NCI-H748 (cell line): ENCODE measurements at regions not wholly inside any gene's neighbourhood (a gene's known extent, or its start where the extent isn't known, plus 50 kb on each side); places are given as distances from the start of the nearest gene placed in this dataset.

Source experiments
- DNase-seq: peaks from one replicate; lab custom pipeline; 2025; ENCODE audit not compliant: unreplicated experiment; lab: John Stamatoyannopoulos, UW

GRCh38 chrX:40197071-40197470 is 99.3 kb upstream of the BCOR start:
- no peak for DNase-seq

DNA sequence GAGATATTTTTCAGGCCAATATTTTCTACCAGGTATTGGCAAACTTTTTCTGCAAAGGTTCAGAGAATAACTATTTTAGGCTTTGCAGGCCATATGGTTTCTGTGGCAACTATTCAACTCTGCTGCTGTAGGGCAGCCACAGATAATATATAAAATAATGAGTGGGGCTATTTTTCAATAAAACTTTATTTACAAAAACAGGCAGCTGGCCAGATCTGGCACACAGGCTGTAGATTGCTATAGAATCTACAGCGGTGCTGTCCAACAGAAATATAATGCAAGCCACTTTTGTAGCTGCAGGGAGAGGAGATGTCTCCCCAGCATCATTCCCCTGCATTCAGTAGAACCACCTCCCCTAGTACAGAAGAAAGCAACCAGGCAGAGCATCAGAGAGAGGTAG is 97.6 kb upstream of the BCOR start:
- DNase-seq = no peak

GRCh38 chrX:40192196-40192595 is 94.4 kb upstream of the BCOR start:
- no peak for DNase-seq

- DNase-seq = no peak
These were observed 91.9 kb upstream of the BCOR start for GRCh38 chrX:40189637-40190036.

GRCh38 chrX:40188573-40189417 is 91.0 kb upstream of the BCOR start:
- no peak for DNase-seq

DNA sequence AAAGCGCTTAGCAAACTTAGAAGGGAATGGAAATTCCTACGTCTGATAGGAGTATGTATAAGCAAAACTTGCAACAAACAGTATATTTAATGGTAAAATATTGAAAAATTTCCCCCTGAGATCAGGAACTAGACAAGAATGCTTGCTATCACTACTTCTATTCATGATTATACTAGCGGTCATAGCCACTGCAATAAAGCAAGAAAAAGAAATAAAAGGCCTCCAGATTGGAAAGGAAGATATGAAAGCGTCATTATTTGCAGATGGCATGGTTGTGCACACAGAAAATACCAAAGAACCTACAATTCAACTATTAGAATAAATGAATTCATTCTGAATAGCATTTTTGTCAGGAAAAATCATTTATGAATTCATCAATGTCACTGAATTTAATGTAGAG is 87.2 kb upstream of the BCOR start:
- no peak for DNase-seq

DNA sequence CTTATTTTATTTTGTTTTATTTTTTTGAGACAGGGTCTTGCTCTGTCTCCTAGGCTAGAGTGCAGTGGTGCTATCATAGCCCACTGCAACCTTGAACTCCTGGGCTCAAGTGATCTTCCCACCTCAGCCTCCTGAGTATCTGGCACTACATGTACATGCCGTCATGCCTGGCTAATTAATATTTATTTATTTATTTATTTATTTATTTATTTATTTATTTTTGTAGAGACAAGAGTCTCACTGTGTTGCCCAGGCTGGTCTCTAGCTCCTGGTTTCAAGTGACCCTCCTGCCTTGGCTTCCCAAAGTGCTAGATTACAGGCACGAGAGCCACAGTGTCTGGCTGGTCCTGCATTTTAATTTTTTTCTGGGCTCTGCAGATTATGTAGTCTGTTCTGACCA is 84.9 kb upstream of the BCOR start:
- DNase-seq = no peak

- DNase-seq = no peak
These were observed 84.3 kb upstream of the BCOR start for GRCh38 chrX:40182095-40182494.

DNA sequence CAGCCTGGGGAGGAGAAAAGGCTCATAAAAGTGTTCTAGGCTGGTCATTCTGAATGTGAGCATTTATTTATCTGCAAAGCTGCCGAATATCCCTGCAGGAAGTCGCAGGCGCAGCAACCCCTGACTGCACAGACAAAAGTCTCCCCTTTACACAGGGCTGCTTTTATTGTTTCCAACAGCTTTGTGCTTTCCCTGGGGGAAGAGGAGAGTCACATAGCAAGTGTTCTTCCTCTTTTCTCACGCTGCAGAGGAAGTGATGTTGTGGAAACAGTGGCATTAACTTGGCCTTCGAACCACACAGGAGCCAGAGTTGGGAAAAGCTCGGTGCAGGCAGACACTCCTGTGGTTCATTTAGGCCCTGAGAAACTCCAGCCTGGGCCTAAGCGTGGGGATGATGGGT is 81.5 kb upstream of the BCOR start:
- no peak for DNase-seq

DNA sequence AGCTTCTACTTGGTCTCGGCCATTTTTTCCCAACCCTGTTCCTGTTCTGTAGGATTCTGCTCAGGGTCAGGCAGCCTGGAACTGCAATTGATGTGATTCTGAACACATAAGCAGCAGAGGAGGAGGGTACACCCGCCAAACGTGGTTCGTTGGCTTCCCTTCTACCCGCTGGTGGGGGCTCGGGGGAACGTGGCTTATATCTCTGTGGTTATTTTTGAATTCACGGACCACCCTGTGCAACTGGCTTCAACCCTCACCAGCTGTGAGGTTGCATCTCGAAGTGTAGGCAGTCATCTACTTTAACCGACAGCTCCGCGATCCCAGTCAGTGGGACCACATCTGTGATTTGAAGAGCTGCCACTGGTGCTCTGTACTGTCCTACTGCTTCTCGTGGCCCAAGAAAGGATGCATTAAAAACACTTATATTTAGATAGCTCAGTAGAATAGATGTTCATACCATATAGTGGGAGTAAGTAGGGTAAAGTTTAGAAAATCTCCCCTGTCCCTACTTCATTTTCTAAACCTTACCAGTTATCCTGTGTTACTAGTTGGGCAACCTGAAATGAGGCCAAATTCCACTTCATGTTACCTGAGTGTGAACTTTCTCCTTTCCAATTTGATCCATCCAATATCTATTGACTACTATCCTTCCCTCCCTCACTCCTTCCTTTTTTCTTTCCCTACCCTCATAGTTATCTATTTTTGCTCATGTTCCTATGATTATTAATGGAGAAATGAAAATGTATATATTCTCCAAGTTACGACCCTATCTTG is 80.4 kb upstream of the BCOR start:
- DNase-seq = no peak

- DNase-seq = no peak
These were observed 79.7 kb upstream of the BCOR start for GRCh38 chrX:40177489-40177888.

- DNase-seq = no peak
These were observed 79.3 kb upstream of the BCOR start for GRCh38 chrX:40177117-40177430.

GRCh38 chrX:40176351-40177116 is 78.8 kb upstream of the BCOR start:
- peak; percentile 57 for DNase-seq

- DNase-seq = peak; percentile 84
These were observed 78.0 kb upstream of the BCOR start for GRCh38 chrX:40175511-40176350.

GRCh38 chrX:40174854-40175510 is 77.2 kb upstream of the BCOR start:
- peak; percentile 75 for DNase-seq

- DNase-seq = no peak
These were observed 76.5 kb upstream of the BCOR start for GRCh38 chrX:40174001-40174853.

- DNase-seq = no peak
These were observed 75.6 kb upstream of the BCOR start for GRCh38 chrX:40173143-40174000.

DNA sequence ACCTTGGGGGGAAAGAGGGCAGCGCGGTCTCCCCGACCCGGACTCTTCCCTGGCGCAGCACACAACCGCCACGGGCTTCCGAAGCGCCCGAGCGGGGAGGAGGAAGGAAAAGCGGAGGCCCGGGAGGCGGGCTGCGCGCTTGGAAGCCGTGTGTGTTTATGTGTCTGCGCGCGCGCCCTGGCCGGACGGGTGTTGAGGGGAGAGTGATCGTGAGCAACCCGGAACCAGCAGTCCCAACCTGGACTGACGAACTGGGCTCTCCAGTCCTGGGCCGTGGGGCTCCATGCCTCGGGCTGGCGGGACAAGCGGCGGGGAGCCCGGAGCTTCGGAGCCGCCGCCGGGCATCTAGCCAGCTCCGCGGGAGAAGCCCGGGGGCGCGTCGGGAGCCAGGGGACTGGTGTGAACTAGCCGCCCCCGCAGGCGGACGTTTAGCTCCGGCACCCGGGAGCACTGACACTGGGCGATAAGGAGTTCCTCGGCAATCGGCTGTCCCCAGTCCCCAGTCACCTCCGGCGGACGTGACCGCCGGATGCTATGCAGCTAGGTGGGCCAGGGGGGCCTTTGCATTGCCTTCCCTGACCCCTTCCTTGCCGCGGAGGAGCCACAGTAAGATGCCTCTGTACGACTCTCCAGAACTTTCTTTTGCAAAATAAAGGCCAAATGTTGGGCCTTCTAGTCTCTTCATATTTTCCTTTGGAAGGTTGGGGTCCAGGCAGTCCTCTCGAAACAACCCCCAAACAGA is 74.8 kb upstream of the BCOR start:
- DNase-seq = no peak
